ENCODE measurements at regions not wholly inside any gene's neighbourhood (a gene's known extent, or its start where the extent isn't known, plus 50 kb on each side); places are given as distances from the start of the nearest gene placed in this dataset.
A peak's percentile ranks its signal among the peaks of the same experiment; 100 is the strongest.

GRCh38 chr1:230542054-230542453 is 100.2 kb upstream of the COG2 start:
- TF ChIP-seq CTCF (IDR thresholded peaks at IDR 0.05; ENCODE audit: insufficient read depth, low read depth, low read length): no peak
- H3K4me3 ChIP-seq (ENCODE audit: low read depth, low read length): no peak overlapping the region
- peak; percentile 20 for DNase-seq (ENCODE audit: low read depth)

- DNase-seq (ENCODE audit: low read depth): no peak
- no peak overlapping the region for H3K4me3 ChIP-seq (ENCODE audit: low read depth, low read length)
- TF ChIP-seq CTCF (IDR thresholded peaks at IDR 0.05; ENCODE audit: insufficient read depth, low read depth, low read length): no peak
Observed at GRCh38 chr1:230541306-230541705, 101.0 kb upstream of the COG2 start.

GRCh38 chr1:230540421-230541155 is 101.7 kb upstream of the COG2 start:
- TF ChIP-seq CTCF (IDR thresholded peaks at IDR 0.05; ENCODE audit: insufficient read depth, low read depth, low read length): no peak
- no peak overlapping the region for H3K4me3 ChIP-seq (ENCODE audit: low read depth, low read length)
- no peak for DNase-seq (ENCODE audit: low read depth)

GRCh38 chr1:230537456-230537855 is 104.8 kb upstream of the COG2 start:
- no peak overlapping the region for H3K4me3 ChIP-seq (ENCODE audit: low read depth, low read length)
- peak; percentile 7 for TF ChIP-seq CTCF (IDR thresholded peaks at IDR 0.05; ENCODE audit: insufficient read depth, low read depth, low read length)
- DNase-seq (ENCODE audit: low read depth): no peak

GRCh38 chr1:230536641-230537155 is 105.6 kb upstream of the COG2 start:
- H3K4me3 ChIP-seq (ENCODE audit: low read depth, low read length): no peak overlapping the region
- TF ChIP-seq CTCF (IDR thresholded peaks at IDR 0.05; ENCODE audit: insufficient read depth, low read depth, low read length): no peak
- no peak for DNase-seq (ENCODE audit: low read depth)

- H3K4me3 ChIP-seq (ENCODE audit: low read depth, low read length): no peak overlapping the region
- no peak for DNase-seq (ENCODE audit: low read depth)
- TF ChIP-seq CTCF (IDR thresholded peaks at IDR 0.05; ENCODE audit: insufficient read depth, low read depth, low read length): no peak
Observed at GRCh38 chr1:230534224-230534623, 108.1 kb upstream of the COG2 start.

- no peak for TF ChIP-seq CTCF (IDR thresholded peaks at IDR 0.05; ENCODE audit: insufficient read depth, low read depth, low read length)
- no peak for DNase-seq (ENCODE audit: low read depth)
- no peak overlapping the region for H3K4me3 ChIP-seq (ENCODE audit: low read depth, low read length)
Observed at GRCh38 chr1:230531103-230531502, 105.0 kb upstream of the PGBD5 start.

Data from fibroblast of villous mesenchyme (primary cell).